ENCODE measurements at regions not wholly inside any gene's neighbourhood (a gene's known extent, or its start where the extent isn't known, plus 50 kb on each side); places are given as distances from the start of the nearest gene placed in this dataset.

- TF ChIP-seq RAD21 (IDR thresholded peaks at IDR 0.05; ENCODE audit: low read depth) (no peak), EZH2 (IDR thresholded peaks at IDR 0.05) (no peak), CTCF (IDR thresholded peaks at IDR 0.05 in 2 of 3, conservative IDR thresholded peaks at IDR 0.05 in 1 of 3; ENCODE audit: borderline replicate concordance in 1 of 3, insufficient read depth in 1 of 3, low read depth in 2 of 3, low read length in 2 of 3) (no peak), POLR2A (IDR thresholded peaks at IDR 0.05; ENCODE audit: borderline replicate concordance, extremely low read depth, insufficient read depth, insufficient read length) (no peak), POLR2AphosphoS5 (IDR thresholded peaks at IDR 0.05; ENCODE audit: low read depth, low read length) (no peak), EGR1 (IDR thresholded peaks at IDR 0.05; ENCODE audit: low read depth) (no peak), MAX (IDR thresholded peaks at IDR 0.05) (no peak), SIN3A (IDR thresholded peaks at IDR 0.05; ENCODE audit: low read depth) (no peak), EZH2phosphoT487 (IDR thresholded peaks at IDR 0.05; ENCODE audit: borderline replicate concordance) (no peak), ZFX (IDR thresholded peaks at IDR 0.05) (no peak), REST (IDR thresholded peaks at IDR 0.05; ENCODE audit: low read depth) (no peak)
Measured at GRCh38 chr10:89142590-89142989, 64.5 kb downstream of the CH25H start.
